ENCODE measurements at regions not wholly inside any gene's neighbourhood (a gene's known extent, or its start where the extent isn't known, plus 50 kb on each side); places are given as distances from the start of the nearest gene placed in this dataset.
"Not testable (repeated sequence)": the region's sequence is repeated elsewhere in the genome, so short reads cannot be mapped to it uniquely, and the experiment has no call there.

GRCh38 chrX:55813150-55813549 is 95.6 kb downstream of the RRAGB start:
- H3K27me3 ChIP-seq (ENCODE audit: insufficient read depth, low read length), result no peaks in the 10 kb centered on the region
- POLR2A ChIA-PET (ENCODE audit: partially characterized antibody), result no interaction called here
- no peaks in the 10 kb centered on the region for H3K4me1 ChIP-seq (ENCODE audit: insufficient read depth, low read length)
- no peak overlapping the region for H3K27ac ChIP-seq (ENCODE audit: low read depth, low read length)
- Mint-ChIP-seq H3K4me1 (no peaks in the 10 kb centered on the region), H3K36me3 (no peaks in the 10 kb centered on the region), H3K27ac (no peak overlapping the region), H3K27me3 (no peaks in the 10 kb centered on the region), H3K4me3 (no peak overlapping the region), H3K9me3 (peaks cover 0 to 2% (median 0%) of the 10 kb centered on the region in 8 donors)
- no peaks in the 10 kb centered on the region for H3K36me3 ChIP-seq (ENCODE audit: insufficient read depth, low read length)
- CTCF ChIA-PET (ENCODE audit: partially characterized antibody), result no interaction called here
- H3K9me3 ChIP-seq (ENCODE audit: control insufficient read depth in 1 of 2, low read length in 2 of 2), result no peaks in the 10 kb centered on the region
- no peak overlapping the region for H3K4me3 ChIP-seq (ENCODE audit: low read length in 2 of 2)
- intact Hi-C loops (cut with micrococcal nuclease), result no loop called here
- DNase-seq, result no peak

DNA sequence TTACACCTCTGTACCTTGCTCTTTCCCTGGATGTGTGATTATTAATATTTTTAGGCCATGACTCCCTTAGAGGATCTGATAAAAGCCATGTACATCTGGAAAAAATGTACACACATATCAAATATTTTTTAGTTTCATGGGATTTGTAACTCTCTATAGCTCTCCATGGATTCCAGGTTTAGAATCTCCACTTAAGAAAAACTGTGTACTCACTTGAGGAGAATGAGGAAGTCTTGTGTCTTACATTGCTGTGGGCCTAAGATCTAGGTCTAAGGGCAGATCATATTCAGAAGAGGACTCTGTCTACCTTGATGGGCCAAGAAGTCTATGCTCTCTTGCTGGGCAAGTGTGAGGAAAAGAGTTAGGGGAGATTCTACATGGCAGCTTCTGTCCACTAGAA is 98.0 kb downstream of the RRAGB start:
- Histone ChIP-seq H3K4me1 (ENCODE audit: insufficient read depth, low read length) (no peaks in the 10 kb centered on the region), H3K9me3 (ENCODE audit: control insufficient read depth in 1 of 2, low read length in 2 of 2) (no peaks in the 10 kb centered on the region), H3K4me3 (ENCODE audit: low read length in 2 of 2) (no peak overlapping the region), H3K36me3 (ENCODE audit: insufficient read depth, low read length) (no peaks in the 10 kb centered on the region), H3K27ac (ENCODE audit: low read depth, low read length) (no peak overlapping the region), H3K27me3 (ENCODE audit: insufficient read depth, low read length) (no peaks in the 10 kb centered on the region)
- no peak for DNase-seq
- H3K36me3 Mint-ChIP-seq, result no peaks in the 10 kb centered on the region
- intact Hi-C loops (cut with micrococcal nuclease), result no loop called here
- POLR2A ChIA-PET (ENCODE audit: partially characterized antibody), result no interaction called here
- no peaks in the 10 kb centered on the region for H3K4me1 Mint-ChIP-seq
- H3K27ac Mint-ChIP-seq, result no peak overlapping the region
- no peak overlapping the region for H3K4me3 Mint-ChIP-seq
- no peaks in the 10 kb centered on the region for H3K27me3 Mint-ChIP-seq
- H3K9me3 Mint-ChIP-seq, result peaks cover 0 to 2% (median 0%) of the 10 kb centered on the region in 8 donors
- CTCF ChIA-PET (ENCODE audit: partially characterized antibody), result no interaction called here

GRCh38 chrX:55816023-55816422 is 98.5 kb downstream of the RRAGB start:
- Mint-ChIP-seq H3K9me3 (peaks cover 0 to 2% (median 0%) of the 10 kb centered on the region in 8 donors), H3K4me3 (no peak overlapping the region), H3K36me3 (no peaks in the 10 kb centered on the region), H3K27ac (no peak overlapping the region), H3K27me3 (no peaks in the 10 kb centered on the region), H3K4me1 (no peaks in the 10 kb centered on the region)
- CTCF ChIA-PET (ENCODE audit: partially characterized antibody), result no interaction called here
- Histone ChIP-seq H3K4me3 (ENCODE audit: low read length in 2 of 2) (no peak overlapping the region), H3K27ac (ENCODE audit: low read depth, low read length) (no peak overlapping the region), H3K36me3 (ENCODE audit: insufficient read depth, low read length) (no peaks in the 10 kb centered on the region), H3K9me3 (ENCODE audit: control insufficient read depth in 1 of 2, low read length in 2 of 2) (no peaks in the 10 kb centered on the region), H3K27me3 (ENCODE audit: insufficient read depth, low read length) (no peaks in the 10 kb centered on the region), H3K4me1 (ENCODE audit: insufficient read depth, low read length) (no peaks in the 10 kb centered on the region)
- no peak for DNase-seq
- POLR2A ChIA-PET (ENCODE audit: partially characterized antibody), result no interaction called here
- intact Hi-C loops (cut with micrococcal nuclease), result no loop called here

DNA sequence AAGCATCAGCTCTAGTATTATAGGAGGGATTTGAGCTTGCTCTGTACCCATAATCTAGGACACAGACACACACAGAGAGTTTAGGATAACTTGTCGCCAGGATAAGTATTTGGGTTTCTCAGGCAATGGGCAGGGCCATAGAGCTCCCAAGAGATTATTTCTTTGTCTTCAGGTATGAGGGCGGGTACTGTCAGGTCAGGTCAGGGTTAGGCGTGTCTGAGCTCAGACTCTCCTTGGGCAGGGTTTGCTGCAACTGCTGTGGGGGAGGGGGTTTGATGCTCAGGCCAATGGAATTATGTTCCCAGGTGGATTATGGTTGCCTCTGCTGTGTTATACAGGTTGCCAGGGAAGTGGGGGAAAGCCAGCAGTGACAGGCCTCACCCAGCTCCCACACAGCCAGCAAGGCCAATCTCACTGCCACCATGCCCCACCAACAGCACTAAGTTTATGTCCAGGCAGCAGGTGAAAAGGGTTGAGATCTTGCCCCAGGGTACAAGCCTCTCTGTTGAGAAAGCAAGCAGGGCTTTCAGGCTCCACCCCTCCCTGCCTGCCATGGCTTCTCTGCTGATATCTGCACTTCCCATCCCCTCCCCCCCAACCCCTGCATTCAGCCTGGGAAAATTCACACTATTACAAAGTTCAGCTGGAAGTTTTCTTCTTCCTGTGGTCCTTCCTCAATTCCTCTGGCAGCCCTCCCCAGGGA is 101.3 kb downstream of the RRAGB start:
- Mint-ChIP-seq H3K9me3 (peaks cover 0 to 7% (median under 1%) of the 10 kb centered on the region in 8 donors), H3K27me3 (peaks cover 2% of the 10 kb centered on the region in 2 donors), H3K36me3 (no peaks in the 10 kb centered on the region), H3K4me3 (no peak overlapping the region), H3K4me1 (no peaks in the 10 kb centered on the region), H3K27ac (no peak overlapping the region)
- Histone ChIP-seq H3K27ac (ENCODE audit: low read depth, low read length) (no peak overlapping the region), H3K27me3 (ENCODE audit: insufficient read depth, low read length) (no peaks in the 10 kb centered on the region), H3K36me3 (ENCODE audit: insufficient read depth, low read length) (no peaks in the 10 kb centered on the region), H3K4me1 (ENCODE audit: insufficient read depth, low read length) (no peaks in the 10 kb centered on the region), H3K9me3 (ENCODE audit: control insufficient read depth in 1 of 2, low read length in 2 of 2) (no peaks in the 10 kb centered on the region), H3K4me3 (ENCODE audit: low read length in 2 of 2) (no peak overlapping the region)
- POLR2A ChIA-PET (ENCODE audit: partially characterized antibody), result no interaction called here
- intact Hi-C loops (cut with micrococcal nuclease), result no loop called here
- DNase-seq, result no peak
- CTCF ChIA-PET (ENCODE audit: partially characterized antibody), result no interaction called here

GRCh38 chrX:55839485-55839884 is 121.9 kb downstream of the RRAGB start:
- DNase-seq, result no peak
- Histone ChIP-seq H3K4me3 (ENCODE audit: low read length in 2 of 2) (no peak overlapping the region), H3K9me3 (ENCODE audit: control insufficient read depth in 1 of 2, low read length in 2 of 2) (no peaks in the 10 kb centered on the region), H3K4me1 (ENCODE audit: insufficient read depth, low read length) (no peaks in the 10 kb centered on the region), H3K27ac (ENCODE audit: low read depth, low read length) (no peak overlapping the region), H3K27me3 (ENCODE audit: insufficient read depth, low read length) (no peaks in the 10 kb centered on the region), H3K36me3 (ENCODE audit: insufficient read depth, low read length) (no peaks in the 10 kb centered on the region)
- CTCF ChIA-PET (ENCODE audit: partially characterized antibody), result no interaction called here
- H3K36me3 Mint-ChIP-seq, result no peaks in the 10 kb centered on the region
- intact Hi-C loops (cut with micrococcal nuclease), result no loop called here
- H3K27ac Mint-ChIP-seq, result no peak overlapping the region
- no peaks in the 10 kb centered on the region for H3K27me3 Mint-ChIP-seq
- no peak overlapping the region for H3K4me3 Mint-ChIP-seq
- H3K4me1 Mint-ChIP-seq, result no peaks in the 10 kb centered on the region
- peaks cover 0 to 4% (median 0%) of the 10 kb centered on the region in 8 donors for H3K9me3 Mint-ChIP-seq
- POLR2A ChIA-PET (ENCODE audit: partially characterized antibody), result no interaction called here

GRCh38 chrX:55841962-55842752 is 124.6 kb downstream of the RRAGB start:
- H3K27me3 ChIP-seq (ENCODE audit: insufficient read depth, low read length), result no peaks in the 10 kb centered on the region
- no peak overlapping the region for H3K27ac ChIP-seq (ENCODE audit: low read depth, low read length)
- Mint-ChIP-seq H3K4me1 (no peaks in the 10 kb centered on the region), H3K36me3 (no peaks in the 10 kb centered on the region), H3K4me3 (no peak overlapping the region), H3K27me3 (no peaks in the 10 kb centered on the region), H3K27ac (no peak overlapping the region), H3K9me3 (peaks cover 0 to 5% (median 0%) of the 10 kb centered on the region in 8 donors)
- H3K36me3 ChIP-seq (ENCODE audit: insufficient read depth, low read length), result no peaks in the 10 kb centered on the region
- ChIA-PET POLR2A (ENCODE audit: partially characterized antibody) (no interaction called here), CTCF (ENCODE audit: partially characterized antibody) (no interaction called here)
- no peaks in the 10 kb centered on the region for H3K9me3 ChIP-seq (ENCODE audit: control insufficient read depth in 1 of 2, low read length in 2 of 2)
- H3K4me1 ChIP-seq (ENCODE audit: insufficient read depth, low read length), result no peaks in the 10 kb centered on the region
- DNase-seq, result no peak
- H3K4me3 ChIP-seq (ENCODE audit: low read length in 2 of 2), result no peak overlapping the region
- intact Hi-C loops (cut with micrococcal nuclease), result no loop called here

- DNase-seq; H3K9me3 ChIP-seq (ENCODE audit: control insufficient read depth in 1 of 2, low read length in 2 of 2); H3K27ac ChIP-seq (ENCODE audit: low read depth, low read length); H3K27me3 ChIP-seq (ENCODE audit: insufficient read depth, low read length); H3K27me3 Mint-ChIP-seq; H3K36me3 Mint-ChIP-seq; POLR2A ChIA-PET (ENCODE audit: partially characterized antibody); H3K4me3 ChIP-seq (ENCODE audit: low read length in 2 of 2); H3K9me3 Mint-ChIP-seq; intact Hi-C loops (cut with micrococcal nuclease); CTCF ChIA-PET (ENCODE audit: partially characterized antibody); H3K27ac Mint-ChIP-seq; H3K36me3 ChIP-seq (ENCODE audit: insufficient read depth, low read length); H3K4me3 Mint-ChIP-seq; H3K4me1 ChIP-seq (ENCODE audit: insufficient read depth, low read length): not testable (repeated sequence)
- H3K4me1 Mint-ChIP-seq, result peaks cover 8 to 11% (median 9%) of the 10 kb centered on the region in 4 donors
Observed at GRCh38 chrX:55866779-55867178, 149.2 kb downstream of the RRAGB start.
